Stromal cell of bone marrow (primary cell): ENCODE measurements at regions not wholly inside any gene's neighbourhood (a gene's known extent, or its start where the extent isn't known, plus 50 kb on each side); places are given as distances from the start of the nearest gene placed in this dataset.
"Not testable (repeated sequence)": the region's sequence is repeated elsewhere in the genome, so short reads cannot be mapped to it uniquely, and the experiment has no call there.

Source experiments
- DNase-seq: peaks from one replicate; pipeline ENCODE4 v3.0.0-alpha.2; 2012; ENCODE audit warnings: low read depth

GRCh38 chr11:7143908-7144307, 55.1 kb downstream of the RBMXL2 start:
- DNase-seq = peak; percentile 6

GRCh38 chr11:7150104-7150503, 61.3 kb downstream of the RBMXL2 start:
- DNase-seq = not testable (repeated sequence)

GRCh38 chr11:7154881-7155361, 66.1 kb downstream of the RBMXL2 start:
- DNase-seq = peak; percentile 3

- no peak for DNase-seq
Observed at GRCh38 chr11:7160814-7161489, 72.2 kb downstream of the RBMXL2 start.

GRCh38 chr11:7165911-7166310, 77.1 kb downstream of the RBMXL2 start:
- DNase-seq = no peak

- DNase-seq = no peak
Observed at GRCh38 chr11:7167976-7168740, 79.4 kb downstream of the RBMXL2 start.

- no peak for DNase-seq
Observed at GRCh38 chr11:7168741-7168990, 79.9 kb downstream of the RBMXL2 start.

GRCh38 chr11:7170431-7170830, 81.3 kb upstream of the SYT9 start:
- no peak for DNase-seq

GRCh38 chr11:7175007-7175406, 76.7 kb upstream of the SYT9 start:
- no peak for DNase-seq

- no peak for DNase-seq
Observed at GRCh38 chr11:7186190-7186589, 65.5 kb upstream of the SYT9 start.

- no peak for DNase-seq
Observed at GRCh38 chr11:7186676-7187075, 65.0 kb upstream of the SYT9 start.

- DNase-seq = not testable (repeated sequence)
Observed at GRCh38 chr11:7192785-7193184, 58.9 kb upstream of the SYT9 start.

- DNase-seq = no peak
Observed at GRCh38 chr11:7196396-7197146, 55.1 kb upstream of the SYT9 start.

GRCh38 chr11:7197469-7197868, 54.2 kb upstream of the SYT9 start:
- DNase-seq = no peak
